Calu3 (cell line): ENCODE measurements at regions not wholly inside any gene's neighbourhood (a gene's known extent, or its start where the extent isn't known, plus 50 kb on each side); places are given as distances from the start of the nearest gene placed in this dataset.

Experiments
- BruUV-seq: library from RNA; stranded (reverse); fragments of 400-500 nt; replicated peaks from 2 replicates; lab custom pipeline; 2021; lab: Mats Ljungman, UMichigan
- CTCF ChIA-PET: fragments of 300-600 bp; sonication (Branson Sonifier 250); formaldehyde crosslinking; loops from one replicate; lab custom pipeline; 2022; ENCODE audit warnings: antibody characterized with exemption; lab: Charles Lee
- DNase-seq: peaks from one replicate; pipeline ENCODE4 v3.0.0; 2022
- H3K27ac Mint-ChIP-seq: one replicate; pipeline ENCODE4 v1.8.0; 2022; ENCODE audit warnings: mixed read lengths; ENCODE audit not compliant: unreplicated experiment
- H3K27me3 Mint-ChIP-seq: one replicate; pipeline ENCODE4 v1.8.0; 2022; ENCODE audit warnings: mixed read lengths; ENCODE audit not compliant: unreplicated experiment
- H3K36me3 Mint-ChIP-seq: one replicate; pipeline ENCODE4 v1.8.0; 2022; ENCODE audit warnings: mild to moderate bottlenecking, moderate library complexity, mixed read lengths; ENCODE audit not compliant: insufficient read depth, unreplicated experiment
- H3K4me1 Mint-ChIP-seq: one replicate; pipeline ENCODE4 v1.8.0; 2022; ENCODE audit warnings: mild to moderate bottlenecking, low read depth, mixed read lengths; ENCODE audit not compliant: unreplicated experiment
- H3K4me3 Mint-ChIP-seq: one replicate; pipeline ENCODE4 v1.8.0; 2022; ENCODE audit warnings: mild to moderate bottlenecking, low read depth, moderate library complexity, mixed read lengths; ENCODE audit not compliant: unreplicated experiment
- H3K9me3 Mint-ChIP-seq: one replicate; pipeline ENCODE4 v1.8.0; 2022; ENCODE audit warnings: low read depth, mixed read lengths; ENCODE audit not compliant: unreplicated experiment
- intact Hi-C: fragments of 100-400 bp; cut with micrococcal nuclease; formaldehyde crosslinking; loops from one replicate; pipeline ENCODE4 v1.10.0; 2022; ENCODE audit not compliant: unreplicated experiment
- TF ChIP-seq, protein P1 (sequence below): fragments of 200-600 bp; IDR thresholded peaks from one replicate; pipeline ENCODE4 v1.8.0; 2022; ENCODE audit warnings: antibody characterized with exemption; ENCODE audit not compliant: unreplicated experiment

DNA sequence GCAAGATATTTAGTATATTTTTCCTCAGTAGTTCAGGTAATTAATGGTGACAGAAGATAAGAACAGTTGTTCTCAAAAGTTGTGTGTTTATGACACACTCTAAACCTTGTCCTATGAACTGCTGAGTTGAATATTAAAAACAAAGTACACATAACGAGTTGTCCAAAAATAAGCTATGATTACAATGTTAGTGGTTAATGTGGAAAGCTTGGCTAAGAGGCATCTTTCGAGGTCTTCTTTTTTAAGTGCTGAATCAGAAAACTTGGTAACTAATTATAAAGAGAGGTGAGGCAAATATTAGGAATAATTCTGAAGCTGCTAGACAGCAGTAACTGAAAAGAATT is 1088.7 kb downstream of the SUCLG1 start:
- no peak for DNase-seq
- no peaks in the 10 kb centered on the region for H3K27me3 Mint-ChIP-seq
- CTCF ChIA-PET, result no interaction called here
- no peaks in the 10 kb centered on the region for H3K36me3 Mint-ChIP-seq
- intact Hi-C loops, result no loop called here
- H3K27ac Mint-ChIP-seq, result no peak overlapping the region
- H3K9me3 Mint-ChIP-seq, result peaks cover 9% of the 10 kb centered on the region
- TF ChIP-seq, protein P1, sequence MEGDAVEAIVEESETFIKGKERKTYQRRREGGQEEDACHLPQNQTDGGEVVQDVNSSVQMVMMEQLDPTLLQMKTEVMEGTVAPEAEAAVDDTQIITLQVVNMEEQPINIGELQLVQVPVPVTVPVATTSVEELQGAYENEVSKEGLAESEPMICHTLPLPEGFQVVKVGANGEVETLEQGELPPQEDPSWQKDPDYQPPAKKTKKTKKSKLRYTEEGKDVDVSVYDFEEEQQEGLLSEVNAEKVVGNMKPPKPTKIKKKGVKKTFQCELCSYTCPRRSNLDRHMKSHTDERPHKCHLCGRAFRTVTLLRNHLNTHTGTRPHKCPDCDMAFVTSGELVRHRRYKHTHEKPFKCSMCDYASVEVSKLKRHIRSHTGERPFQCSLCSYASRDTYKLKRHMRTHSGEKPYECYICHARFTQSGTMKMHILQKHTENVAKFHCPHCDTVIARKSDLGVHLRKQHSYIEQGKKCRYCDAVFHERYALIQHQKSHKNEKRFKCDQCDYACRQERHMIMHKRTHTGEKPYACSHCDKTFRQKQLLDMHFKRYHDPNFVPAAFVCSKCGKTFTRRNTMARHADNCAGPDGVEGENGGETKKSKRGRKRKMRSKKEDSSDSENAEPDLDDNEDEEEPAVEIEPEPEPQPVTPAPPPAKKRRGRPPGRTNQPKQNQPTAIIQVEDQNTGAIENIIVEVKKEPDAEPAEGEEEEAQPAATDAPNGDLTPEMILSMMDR, result no peak
- no peaks in the 10 kb centered on the region for H3K4me1 Mint-ChIP-seq
- BruUV-seq, result no TSS peak
- no peak overlapping the region for H3K4me3 Mint-ChIP-seq

DNA sequence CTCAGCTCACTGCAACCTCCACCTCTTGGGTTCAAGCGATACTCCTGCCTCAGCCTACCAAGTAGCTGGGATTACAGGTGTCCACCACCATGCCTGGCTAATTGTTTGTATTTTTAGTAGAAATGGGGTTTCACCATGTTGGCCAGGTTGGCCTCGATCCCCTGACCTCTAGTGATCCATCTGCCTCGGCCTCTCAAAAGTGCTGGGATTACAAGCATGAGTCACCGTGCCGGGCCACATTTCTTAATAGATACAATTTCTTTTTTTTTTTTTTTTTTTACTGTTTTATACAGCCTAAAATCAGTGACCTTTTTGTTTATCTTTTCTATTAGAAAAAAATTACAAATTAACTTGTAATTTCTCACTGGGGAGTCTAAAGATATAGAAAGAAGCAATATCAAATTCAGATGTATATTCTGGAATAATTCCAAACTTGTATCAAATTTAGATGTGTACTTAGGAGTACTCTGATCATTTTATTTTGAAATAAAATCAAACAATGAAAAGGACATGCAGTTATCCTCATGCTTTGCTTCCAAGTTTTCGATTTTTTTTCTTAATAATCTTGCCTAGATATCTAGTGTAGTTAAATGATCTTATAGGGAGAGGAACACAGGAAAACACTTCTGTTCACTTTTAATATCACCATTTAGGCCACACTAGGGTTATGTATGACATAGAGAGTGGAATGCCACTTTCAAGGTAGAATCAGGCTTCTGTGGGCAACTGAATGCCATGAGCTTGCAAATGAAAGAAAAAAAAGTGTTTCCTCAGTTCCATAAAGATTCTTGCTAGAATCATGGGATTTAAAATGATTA is 1089.3 kb downstream of the SUCLG1 start:
- DNase-seq, result no peak
- Mint-ChIP-seq H3K4me1 (no peaks in the 10 kb centered on the region), H3K4me3 (no peak overlapping the region), H3K36me3 (no peaks in the 10 kb centered on the region), H3K27me3 (no peaks in the 10 kb centered on the region), H3K9me3 (peaks cover 9% of the 10 kb centered on the region), H3K27ac (no peak overlapping the region)
- intact Hi-C loops, result no loop called here
- TF ChIP-seq, protein P1, result no peak
- no TSS peak for BruUV-seq
- CTCF ChIA-PET, result no interaction called here

DNA sequence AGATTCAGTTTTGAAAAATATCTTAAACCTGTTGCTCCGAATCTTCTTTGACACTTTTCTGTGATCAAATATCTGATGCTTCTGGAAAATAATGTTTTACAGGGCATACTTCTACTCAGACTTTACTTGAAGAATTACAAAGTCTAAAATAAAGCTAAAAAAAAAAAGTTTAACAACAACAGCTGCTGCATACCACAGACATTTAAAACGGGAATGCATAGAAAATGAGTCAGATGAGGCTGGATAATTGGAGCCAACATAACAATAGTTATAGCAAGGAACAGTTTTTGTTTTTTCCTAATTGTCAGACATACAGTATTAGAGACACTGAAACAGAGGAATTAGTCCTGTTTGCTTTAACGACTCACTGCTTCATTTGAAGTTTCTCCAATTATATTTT is 1090.2 kb downstream of the SUCLG1 start:
- no peak overlapping the region for H3K27ac Mint-ChIP-seq
- H3K27me3 Mint-ChIP-seq, result no peaks in the 10 kb centered on the region
- no TSS peak for BruUV-seq
- DNase-seq, result no peak
- H3K36me3 Mint-ChIP-seq, result no peaks in the 10 kb centered on the region
- CTCF ChIA-PET, result no interaction called here
- H3K4me3 Mint-ChIP-seq, result no peak overlapping the region
- TF ChIP-seq, protein P1, result no peak
- intact Hi-C loops, result no loop called here
- no peaks in the 10 kb centered on the region for H3K4me1 Mint-ChIP-seq
- H3K9me3 Mint-ChIP-seq, result peaks cover 9% of the 10 kb centered on the region

DNA sequence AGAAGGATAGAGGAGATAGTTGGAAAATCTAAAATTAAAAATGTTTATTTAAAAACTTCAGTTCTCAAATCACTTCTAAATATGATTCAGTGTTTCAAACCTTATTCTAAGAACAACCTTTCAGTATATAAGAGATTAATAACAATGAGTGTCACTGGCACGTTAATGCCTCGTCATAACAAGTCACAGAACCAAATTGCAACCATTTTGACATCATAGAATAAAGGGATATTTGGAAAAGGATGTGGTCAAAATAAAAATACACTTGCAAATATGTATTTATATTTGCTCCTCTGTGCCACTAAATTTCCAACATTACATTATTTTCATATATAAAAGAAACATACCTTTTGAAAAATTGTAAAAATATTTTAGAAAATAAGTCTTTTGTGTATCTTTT is 1090.6 kb downstream of the SUCLG1 start:
- no peak overlapping the region for H3K27ac Mint-ChIP-seq
- CTCF ChIA-PET, result no interaction called here
- TF ChIP-seq, protein P1, result no peak
- no peak for DNase-seq
- intact Hi-C loops, result no loop called here
- no TSS peak for BruUV-seq
- H3K4me3 Mint-ChIP-seq, result no peak overlapping the region
- no peaks in the 10 kb centered on the region for H3K4me1 Mint-ChIP-seq
- no peaks in the 10 kb centered on the region for H3K27me3 Mint-ChIP-seq
- H3K9me3 Mint-ChIP-seq, result peaks cover 8% of the 10 kb centered on the region
- H3K36me3 Mint-ChIP-seq, result no peaks in the 10 kb centered on the region
